ENCODE measurements at regions not wholly inside any gene's neighbourhood (a gene's known extent, or its start where the extent isn't known, plus 50 kb on each side); places are given as distances from the start of the nearest gene placed in this dataset.

DNA sequence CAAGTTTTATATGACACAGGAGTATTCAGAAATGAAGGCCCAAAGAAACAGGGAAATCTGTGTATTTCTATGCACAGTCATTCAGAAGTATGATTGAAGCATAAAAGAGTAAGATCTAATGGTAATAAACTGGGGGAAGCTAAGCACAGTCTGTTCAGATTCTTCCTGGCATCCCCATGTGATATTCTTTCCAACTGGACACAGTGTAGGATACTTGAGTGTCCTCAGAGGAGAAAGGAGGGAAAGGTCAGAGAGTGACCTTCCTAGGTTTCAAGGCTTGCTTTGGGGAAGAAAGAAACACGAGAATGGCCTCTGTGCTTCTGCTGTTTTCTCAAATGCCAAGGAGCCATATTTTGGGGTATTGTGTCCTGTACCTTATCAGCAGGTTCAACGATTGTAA, 1798.4 kb upstream of the WWC1 start:
- Histone ChIP-seq H3K27me3 (ENCODE audit: insufficient read depth, low read length) (no peaks in the 10 kb centered on the region), H3K27ac (ENCODE audit: low read depth, low read length) (no peak overlapping the region), H3K4me1 (ENCODE audit: insufficient read depth, low read length) (no peaks in the 10 kb centered on the region), H3K9me3 (ENCODE audit: low read depth, low read length) (no peaks in the 10 kb centered on the region), H3K79me2 (ENCODE audit: insufficient read depth, low read length) (no peaks in the 10 kb centered on the region), H3K4me2 (ENCODE audit: insufficient read depth, low read length) (no peak overlapping the region), H3K36me3 (ENCODE audit: insufficient read depth, low read length) (no peaks in the 10 kb centered on the region), H4K20me1 (ENCODE audit: insufficient read depth, low read length) (no peaks in the 10 kb centered on the region), H2AFZ (ENCODE audit: low read length) (no peak overlapping the region), H3K4me3 (ENCODE audit: insufficient read depth, low read length) (no peak overlapping the region)
- no peak for DNase-seq (ENCODE audit: insufficient read length, low spot score, missing footprints)
- TF ChIP-seq, protein P1, sequence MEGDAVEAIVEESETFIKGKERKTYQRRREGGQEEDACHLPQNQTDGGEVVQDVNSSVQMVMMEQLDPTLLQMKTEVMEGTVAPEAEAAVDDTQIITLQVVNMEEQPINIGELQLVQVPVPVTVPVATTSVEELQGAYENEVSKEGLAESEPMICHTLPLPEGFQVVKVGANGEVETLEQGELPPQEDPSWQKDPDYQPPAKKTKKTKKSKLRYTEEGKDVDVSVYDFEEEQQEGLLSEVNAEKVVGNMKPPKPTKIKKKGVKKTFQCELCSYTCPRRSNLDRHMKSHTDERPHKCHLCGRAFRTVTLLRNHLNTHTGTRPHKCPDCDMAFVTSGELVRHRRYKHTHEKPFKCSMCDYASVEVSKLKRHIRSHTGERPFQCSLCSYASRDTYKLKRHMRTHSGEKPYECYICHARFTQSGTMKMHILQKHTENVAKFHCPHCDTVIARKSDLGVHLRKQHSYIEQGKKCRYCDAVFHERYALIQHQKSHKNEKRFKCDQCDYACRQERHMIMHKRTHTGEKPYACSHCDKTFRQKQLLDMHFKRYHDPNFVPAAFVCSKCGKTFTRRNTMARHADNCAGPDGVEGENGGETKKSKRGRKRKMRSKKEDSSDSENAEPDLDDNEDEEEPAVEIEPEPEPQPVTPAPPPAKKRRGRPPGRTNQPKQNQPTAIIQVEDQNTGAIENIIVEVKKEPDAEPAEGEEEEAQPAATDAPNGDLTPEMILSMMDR (IDR thresholded peaks at IDR 0.05; ENCODE audit: extremely low read depth, low read depth, low read length): no peak

DNA sequence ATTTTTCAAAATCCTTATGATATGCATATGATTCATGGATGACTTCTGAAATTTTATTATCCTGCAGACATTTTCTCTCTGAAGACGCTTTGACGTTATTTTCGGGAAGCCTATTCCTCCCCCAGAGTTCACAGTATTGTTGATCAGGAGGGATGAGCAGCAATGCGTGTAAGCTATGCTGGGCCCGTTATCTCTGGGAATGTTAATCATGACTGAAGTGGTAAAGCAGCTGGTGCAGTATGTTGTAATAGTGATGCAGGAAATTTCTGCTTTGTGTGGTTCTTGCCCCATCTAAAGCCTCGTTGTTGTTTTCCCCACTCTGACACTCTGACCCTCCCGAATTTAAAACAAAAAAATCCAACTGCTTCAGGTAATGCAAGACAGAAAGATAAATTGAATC, 1797.8 kb upstream of the WWC1 start:
- Histone ChIP-seq H3K9me3 (ENCODE audit: low read depth, low read length) (no peaks in the 10 kb centered on the region), H3K4me3 (ENCODE audit: insufficient read depth, low read length) (no peak overlapping the region), H3K27ac (ENCODE audit: low read depth, low read length) (no peak overlapping the region), H3K4me1 (ENCODE audit: insufficient read depth, low read length) (no peaks in the 10 kb centered on the region), H3K27me3 (ENCODE audit: insufficient read depth, low read length) (no peaks in the 10 kb centered on the region), H2AFZ (ENCODE audit: low read length) (no peak overlapping the region), H3K36me3 (ENCODE audit: insufficient read depth, low read length) (no peaks in the 10 kb centered on the region), H3K79me2 (ENCODE audit: insufficient read depth, low read length) (no peaks in the 10 kb centered on the region), H3K4me2 (ENCODE audit: insufficient read depth, low read length) (no peak overlapping the region), H4K20me1 (ENCODE audit: insufficient read depth, low read length) (no peaks in the 10 kb centered on the region)
- DNase-seq (ENCODE audit: insufficient read length, low spot score, missing footprints): no peak
- TF ChIP-seq, protein P1 (IDR thresholded peaks at IDR 0.05; ENCODE audit: extremely low read depth, low read depth, low read length): no peak

DNA sequence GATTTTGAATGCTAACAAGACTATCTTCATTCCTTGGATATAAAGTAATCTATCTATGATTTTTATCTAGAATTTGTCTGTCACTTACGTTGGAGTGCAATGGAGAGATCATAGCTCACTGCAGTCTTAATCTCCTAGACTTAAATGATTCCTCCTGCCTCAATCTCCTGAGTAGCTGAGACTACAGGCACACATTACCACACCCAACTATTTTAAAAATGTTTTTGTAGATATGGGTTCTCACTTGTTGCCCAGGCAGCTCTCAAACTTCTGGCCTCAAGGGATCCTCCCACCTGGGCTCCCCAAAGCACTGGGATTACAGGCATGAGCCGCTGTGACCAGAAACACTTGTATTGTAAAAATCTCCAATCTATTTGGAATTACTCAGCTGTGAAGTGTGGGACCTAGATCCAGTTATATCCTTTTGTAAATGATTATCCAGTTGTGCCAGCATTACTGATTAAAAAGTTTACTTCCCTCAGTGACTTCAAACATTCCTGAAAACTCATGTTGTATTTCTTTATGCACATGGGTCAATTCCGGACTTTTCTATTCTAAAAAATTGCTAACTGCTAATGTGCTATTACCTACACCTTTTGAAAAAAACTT, 1793.8 kb upstream of the WWC1 start:
- H3K4me1 ChIP-seq (ENCODE audit: insufficient read depth, low read length): no peaks in the 10 kb centered on the region
- no peak overlapping the region for H3K4me2 ChIP-seq (ENCODE audit: insufficient read depth, low read length)
- H3K79me2 ChIP-seq (ENCODE audit: insufficient read depth, low read length): no peaks in the 10 kb centered on the region
- H2AFZ ChIP-seq (ENCODE audit: low read length): no peak overlapping the region
- no peaks in the 10 kb centered on the region for H3K27me3 ChIP-seq (ENCODE audit: insufficient read depth, low read length)
- H4K20me1 ChIP-seq (ENCODE audit: insufficient read depth, low read length): no peaks in the 10 kb centered on the region
- H3K36me3 ChIP-seq (ENCODE audit: insufficient read depth, low read length): no peaks in the 10 kb centered on the region
- no peak for DNase-seq (ENCODE audit: insufficient read length, low spot score, missing footprints)
- no peak overlapping the region for H3K27ac ChIP-seq (ENCODE audit: low read depth, low read length)
- H3K9me3 ChIP-seq (ENCODE audit: low read depth, low read length): no peaks in the 10 kb centered on the region
- TF ChIP-seq, protein P1 (IDR thresholded peaks at IDR 0.05; ENCODE audit: extremely low read depth, low read depth, low read length): no peak
- H3K4me3 ChIP-seq (ENCODE audit: insufficient read depth, low read length): no peak overlapping the region

DNA sequence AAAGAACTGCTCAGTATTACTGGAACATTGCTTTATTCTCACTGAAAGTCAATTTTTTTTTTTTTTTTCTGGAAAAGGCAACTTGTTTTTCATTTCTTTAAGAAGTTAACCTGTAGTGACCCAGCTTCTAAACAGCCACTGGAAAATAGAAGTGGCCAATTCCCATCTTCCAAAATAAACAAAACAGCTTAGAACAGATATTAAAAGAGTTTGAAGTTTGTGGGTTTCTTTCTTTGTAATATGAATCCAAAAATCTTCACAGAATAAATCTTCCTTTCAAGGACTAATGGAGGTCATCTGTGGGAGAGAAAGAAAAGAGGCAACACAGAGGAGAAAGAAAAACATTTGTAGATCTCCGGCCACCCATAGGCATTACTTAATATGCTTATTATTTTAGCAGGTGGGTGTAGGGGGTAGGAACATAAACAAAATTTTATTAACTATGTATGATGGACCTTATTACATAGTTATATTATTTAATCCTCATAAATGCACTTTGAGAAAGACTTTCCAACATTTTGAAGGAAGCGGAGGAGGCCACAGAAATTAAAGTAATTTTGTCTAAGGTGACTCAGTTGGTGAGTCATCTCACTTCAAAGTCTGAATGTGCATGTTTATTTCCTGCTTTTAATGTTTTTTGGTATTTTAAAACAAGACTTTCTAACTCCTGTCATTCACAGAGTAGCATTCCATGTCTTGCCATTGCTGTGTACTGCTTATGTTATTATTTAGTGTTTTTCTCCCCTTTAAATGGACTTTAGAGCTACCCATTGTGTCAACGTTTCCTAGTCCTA, 1791.8 kb upstream of the WWC1 start:
- no peak for DNase-seq (ENCODE audit: insufficient read length, low spot score, missing footprints)
- H3K79me2 ChIP-seq (ENCODE audit: insufficient read depth, low read length): no peaks in the 10 kb centered on the region
- H3K4me1 ChIP-seq (ENCODE audit: insufficient read depth, low read length): no peaks in the 10 kb centered on the region
- no peaks in the 10 kb centered on the region for H4K20me1 ChIP-seq (ENCODE audit: insufficient read depth, low read length)
- no peak overlapping the region for H3K4me2 ChIP-seq (ENCODE audit: insufficient read depth, low read length)
- H3K27ac ChIP-seq (ENCODE audit: low read depth, low read length): no peak overlapping the region
- H3K9me3 ChIP-seq (ENCODE audit: low read depth, low read length): no peaks in the 10 kb centered on the region
- no peak overlapping the region for H2AFZ ChIP-seq (ENCODE audit: low read length)
- H3K4me3 ChIP-seq (ENCODE audit: insufficient read depth, low read length): no peak overlapping the region
- no peaks in the 10 kb centered on the region for H3K27me3 ChIP-seq (ENCODE audit: insufficient read depth, low read length)
- H3K36me3 ChIP-seq (ENCODE audit: insufficient read depth, low read length): no peaks in the 10 kb centered on the region
- TF ChIP-seq, protein P1 (IDR thresholded peaks at IDR 0.05; ENCODE audit: extremely low read depth, low read depth, low read length): no peak
